ENCODE measurements at regions not wholly inside any gene's neighbourhood (a gene's known extent, or its start where the extent isn't known, plus 50 kb on each side); places are given as distances from the start of the nearest gene placed in this dataset.
"Not testable (repeated sequence)": the region's sequence is repeated elsewhere in the genome, so short reads cannot be mapped to it uniquely, and the experiment has no call there.

- no peaks in the 10 kb centered on the region for H3K4me1 ChIP-seq
Measured at GRCh38 chr4:66279084-66279483, 608.8 kb upstream of the EPHA5 start.

GRCh38 chr4:66275411-66276038 is 605.2 kb upstream of the EPHA5 start:
- no peak for DNase-seq
- WGBS, 5 donors: 26 to 52% (median 34%) methylated on average over 4 of the region's 4 CpGs
- H3K27ac ChIP-seq: no peak overlapping the region
- no peaks in the 10 kb centered on the region for H3K4me1 ChIP-seq
- intact Hi-C loops (cut with DNase I; ENCODE audit: low total_unique reads): no loop called here
- H3K27me3 ChIP-seq: no peaks in the 10 kb centered on the region
- H3K36me3 ChIP-seq: no peaks in the 10 kb centered on the region
- H3K9me3 ChIP-seq: peaks cover 0 to 6% (median 0%) of the 10 kb centered on the region in 4 donors
- TF ChIP-seq POLR2AphosphoS5 (IDR thresholded peaks at IDR 0.05) (no peak), CTCF (IDR thresholded peaks at IDR 0.05) (no peak), EP300 (IDR thresholded peaks at IDR 0.05) (no peak), POLR2A (IDR thresholded peaks at IDR 0.05) (no peak)
- no peak overlapping the region for H3K4me3 ChIP-seq

More at GRCh38 chr4:66279084-66279483, 608.8 kb upstream of the EPHA5 start:
- no peak for TF ChIP-seq POLR2A (IDR thresholded peaks at IDR 0.05)
- TF ChIP-seq POLR2AphosphoS5 (IDR thresholded peaks at IDR 0.05): no peak
- no peak for TF ChIP-seq EP300 (IDR thresholded peaks at IDR 0.05)
- no peak for TF ChIP-seq CTCF (IDR thresholded peaks at IDR 0.05)
- 68 to 93% (median 82%) methylated on average over 1 of the region's 1 CpG for WGBS, 5 donors
- no peaks in the 10 kb centered on the region for H3K27me3 ChIP-seq
- DNase-seq: no peak
- intact Hi-C loops (cut with DNase I; ENCODE audit: low total_unique reads): no loop called here
- H3K36me3 ChIP-seq: no peaks in the 10 kb centered on the region
- H3K9me3 ChIP-seq: peaks cover 0 to 6% (median 0%) of the 10 kb centered on the region in 4 donors
- no peak overlapping the region for H3K4me3 ChIP-seq
- H3K27ac ChIP-seq: no peak overlapping the region

GRCh38 chr4:66273110-66273509 is 602.8 kb upstream of the EPHA5 start:
- intact Hi-C loops (cut with DNase I; ENCODE audit: low total_unique reads): no loop called here
- Histone ChIP-seq H3K4me3 (no peak overlapping the region), H3K27me3 (no peaks in the 10 kb centered on the region), H3K36me3 (no peaks in the 10 kb centered on the region), H3K4me1 (no peaks in the 10 kb centered on the region), H3K27ac (no peak overlapping the region), H3K9me3 (peaks cover 0 to under 1% (median 0%) of the 10 kb centered on the region in 4 donors)
- WGBS, 5 donors: 29 to 62% (median 42%) methylated on average over 1 of the region's 1 CpG
- TF ChIP-seq EP300 (IDR thresholded peaks at IDR 0.05) (no peak), CTCF (IDR thresholded peaks at IDR 0.05) (no peak), POLR2AphosphoS5 (IDR thresholded peaks at IDR 0.05) (no peak), POLR2A (IDR thresholded peaks at IDR 0.05) (no peak)
- DNase-seq: no peak

GRCh38 chr4:66270356-66270755 is 600.1 kb upstream of the EPHA5 start:
- H3K36me3 ChIP-seq; H3K4me3 ChIP-seq; DNase-seq; H3K4me1 ChIP-seq; H3K27me3 ChIP-seq; intact Hi-C loops (cut with DNase I; ENCODE audit: low total_unique reads); H3K27ac ChIP-seq: not testable (repeated sequence)
- peaks cover 0 to 18% (median 9%) of the 10 kb centered on the region in 4 donors for H3K9me3 ChIP-seq
- 42 to 64% (median 53%) methylated on average over 2 of the region's 2 CpGs for WGBS, 5 donors

- intact Hi-C loops (cut with DNase I; ENCODE audit: low total_unique reads); DNase-seq; H3K4me1 ChIP-seq; H3K27ac ChIP-seq; H3K4me3 ChIP-seq; H3K27me3 ChIP-seq; H3K36me3 ChIP-seq: not testable (repeated sequence)
- WGBS, 5 donors: 67 to 79% (median 75%) methylated on average over 5 of the region's 5 CpGs
- H3K9me3 ChIP-seq: peaks cover 0 to 18% (median 9%) of the 10 kb centered on the region in 4 donors
Measured at GRCh38 chr4:66266554-66266953, 596.3 kb upstream of the EPHA5 start.
